ENCODE measurements at regions not wholly inside any gene's neighbourhood (a gene's known extent, or its start where the extent isn't known, plus 50 kb on each side); places are given as distances from the start of the nearest gene placed in this dataset.
"Not testable (repeated sequence)": the region's sequence is repeated elsewhere in the genome, so short reads cannot be mapped to it uniquely, and the experiment has no call there.

GRCh38 chr1:47664896-47665295 is 227.1 kb downstream of the FOXD2 start:
- H3K4me1 ChIP-seq (ENCODE audit: control extremely low read depth in 1 of 4, control insufficient read depth in 4 of 4, insufficient read depth in 4 of 4, low read length in 3 of 4); POLR2A ChIA-PET; H3K36me3 ChIP-seq (ENCODE audit: control insufficient read depth in 4 of 4, insufficient read depth in 4 of 4, low read length in 3 of 4); DNase-seq; H3K27me3 ChIP-seq (replicated peaks in 2 of 5; ENCODE audit: control insufficient read depth in 4 of 5, insufficient read depth in 5 of 5, low read length in 4 of 5); H3K27ac ChIP-seq (ENCODE audit: insufficient read depth in 1 of 2, low read depth in 1 of 2, low read length in 2 of 2, poor library complexity in 1 of 2, severe bottlenecking in 2 of 2); CTCF ChIA-PET; H3K4me3 ChIP-seq (ENCODE audit: control insufficient read depth in 1 of 7, extremely low read depth in 1 of 7, insufficient read depth in 4 of 7, low read depth in 2 of 7, low read length in 6 of 7); H3K9me3 ChIP-seq (ENCODE audit: control extremely low read depth in 1 of 5, control insufficient read depth in 4 of 5, insufficient read depth in 2 of 5, low read depth in 1 of 5, low read length in 4 of 5): not testable (repeated sequence)
- WGBS (ENCODE audit: insufficient coverage) = 98% methylated on average over 7 of the region's 8 CpGs

DNA sequence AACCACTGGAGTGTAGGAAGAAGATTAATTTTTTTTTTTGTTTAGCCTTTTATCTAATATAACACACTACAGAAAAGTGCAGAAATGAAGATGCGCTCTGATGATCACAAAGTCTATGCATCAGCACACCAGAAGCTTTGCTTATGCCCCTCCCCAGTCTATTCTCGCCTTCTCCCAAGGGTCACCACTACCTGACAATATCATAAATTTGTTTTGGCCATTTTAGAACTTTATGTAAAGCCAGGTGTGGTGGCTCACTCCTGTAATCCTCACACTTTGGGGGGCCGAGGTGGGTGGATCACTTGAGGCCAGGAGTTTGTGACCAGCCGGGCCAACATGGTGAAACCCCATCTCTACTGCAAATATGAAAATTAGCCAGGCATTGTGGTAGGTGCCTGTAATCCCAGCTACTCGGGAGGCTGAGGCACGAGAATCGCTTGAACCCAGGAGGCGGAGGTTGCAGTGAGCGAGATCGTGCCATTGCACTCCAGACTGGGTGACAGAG is 231.3 kb downstream of the FOXD2 start:
- ChIA-PET CTCF (no interaction called here), POLR2A (interaction anchor here (0.6 kb wide), 1 partner anchor 161 kb away, joined by 3 read pairs; no protein-coding TSS in a partner anchor)
- Histone ChIP-seq H3K4me1 (ENCODE audit: control extremely low read depth in 1 of 4, control insufficient read depth in 4 of 4, insufficient read depth in 4 of 4, low read length in 3 of 4) (no peaks in the 10 kb centered on the region), H3K36me3 (ENCODE audit: control insufficient read depth in 4 of 4, insufficient read depth in 4 of 4, low read length in 3 of 4) (no peaks in the 10 kb centered on the region), H3K9me3 (ENCODE audit: control extremely low read depth in 1 of 5, control insufficient read depth in 4 of 5, insufficient read depth in 2 of 5, low read depth in 1 of 5, low read length in 4 of 5) (peaks cover 0 to 12% (median 4%) of the 10 kb centered on the region in 5 experiments), H3K27ac (ENCODE audit: insufficient read depth in 1 of 2, low read depth in 1 of 2, low read length in 2 of 2, poor library complexity in 1 of 2, severe bottlenecking in 2 of 2) (no peak overlapping the region), H3K4me3 (ENCODE audit: control insufficient read depth in 1 of 7, extremely low read depth in 1 of 7, insufficient read depth in 4 of 7, low read depth in 2 of 7, low read length in 6 of 7) (no peak overlapping the region), H3K27me3 (replicated peaks in 2 of 5; ENCODE audit: control insufficient read depth in 4 of 5, insufficient read depth in 5 of 5, low read length in 4 of 5) (peaks cover 0 to 3% (median 0%) of the 10 kb centered on the region in 5 experiments)
- DNase-seq = no peak
- WGBS (ENCODE audit: insufficient coverage) = 94% methylated on average over 3 of the region's 10 CpGs

- H3K4me3 ChIP-seq (ENCODE audit: control insufficient read depth in 1 of 7, extremely low read depth in 1 of 7, insufficient read depth in 4 of 7, low read depth in 2 of 7, low read length in 6 of 7) = no peak overlapping the region
- ChIA-PET CTCF (no interaction called here), POLR2A (interaction anchor here (0.7 kb wide), 1 partner anchor 294 kb away, joined by 3 read pairs; no protein-coding TSS in a partner anchor)
- peaks cover 0 to 12% (median 4%) of the 10 kb centered on the region in 5 experiments for H3K9me3 ChIP-seq (ENCODE audit: control extremely low read depth in 1 of 5, control insufficient read depth in 4 of 5, insufficient read depth in 2 of 5, low read depth in 1 of 5, low read length in 4 of 5)
- H3K27ac ChIP-seq (ENCODE audit: insufficient read depth in 1 of 2, low read depth in 1 of 2, low read length in 2 of 2, poor library complexity in 1 of 2, severe bottlenecking in 2 of 2) = no peak overlapping the region
- no peaks in the 10 kb centered on the region for H3K36me3 ChIP-seq (ENCODE audit: control insufficient read depth in 4 of 4, insufficient read depth in 4 of 4, low read length in 3 of 4)
- no peak for DNase-seq
- no peaks in the 10 kb centered on the region for H3K4me1 ChIP-seq (ENCODE audit: control extremely low read depth in 1 of 4, control insufficient read depth in 4 of 4, insufficient read depth in 4 of 4, low read length in 3 of 4)
- no peaks in the 10 kb centered on the region for H3K27me3 ChIP-seq (replicated peaks in 2 of 5; ENCODE audit: control insufficient read depth in 4 of 5, insufficient read depth in 5 of 5, low read length in 4 of 5)
Measured at GRCh38 chr1:47672622-47673021, 234.8 kb downstream of the FOXD2 start.

GRCh38 chr1:47674189-47674588 is 236.3 kb downstream of the FOXD2 start:
- no peak for DNase-seq
- CTCF ChIA-PET = no interaction called here
- POLR2A ChIA-PET = no interaction called here

DNA sequence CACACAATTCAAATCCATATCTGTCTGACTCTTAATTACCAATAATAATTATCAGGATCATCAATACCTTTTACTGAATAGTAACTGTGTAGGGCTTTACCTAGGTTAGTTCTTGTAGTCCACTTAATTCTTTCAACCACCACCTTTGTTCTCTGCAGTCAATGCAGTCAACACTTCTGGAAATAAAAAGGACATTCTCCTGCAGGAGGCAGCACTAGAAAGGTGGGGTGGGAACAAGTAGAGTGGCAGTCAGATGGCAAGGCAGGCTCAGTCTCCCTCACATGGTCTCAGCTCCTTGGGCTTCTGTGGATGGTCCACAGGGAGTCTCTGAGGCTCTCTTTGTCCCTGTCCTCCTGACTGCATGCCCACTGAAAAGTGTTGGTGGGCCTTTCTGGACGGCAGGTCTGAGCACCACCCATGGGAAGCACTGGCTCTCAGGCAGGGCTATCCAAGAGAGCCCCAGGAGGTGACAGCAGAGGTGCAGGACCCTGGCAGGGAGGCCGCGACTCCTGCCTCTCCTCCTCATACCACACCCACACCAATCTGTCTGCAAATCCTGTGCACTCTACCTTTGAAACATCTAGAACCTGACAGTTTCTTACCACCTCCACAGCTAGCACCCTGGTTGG is 237.3 kb downstream of the FOXD2 start:
- peaks cover 0 to 6% (median 0%) of the 10 kb centered on the region in 4 experiments for H3K4me1 ChIP-seq (ENCODE audit: control extremely low read depth in 1 of 4, control insufficient read depth in 4 of 4, insufficient read depth in 4 of 4, low read length in 3 of 4)
- no peak overlapping the region for H3K27ac ChIP-seq (ENCODE audit: insufficient read depth in 1 of 2, low read depth in 1 of 2, low read length in 2 of 2, poor library complexity in 1 of 2, severe bottlenecking in 2 of 2)
- H3K36me3 ChIP-seq (ENCODE audit: control insufficient read depth in 4 of 4, insufficient read depth in 4 of 4, low read length in 3 of 4) = no peaks in the 10 kb centered on the region
- H3K9me3 ChIP-seq (ENCODE audit: control extremely low read depth in 1 of 5, control insufficient read depth in 4 of 5, insufficient read depth in 2 of 5, low read depth in 1 of 5, low read length in 4 of 5) = peaks cover 0 to 12% (median 4%) of the 10 kb centered on the region in 5 experiments
- CTCF ChIA-PET = interaction anchor here (0.7 kb wide), 1 partner anchor 65 kb away, joined by 3 read pairs; no protein-coding TSS in a partner anchor
- POLR2A ChIA-PET = no interaction called here
- DNase-seq = no peak
- H3K27me3 ChIP-seq (replicated peaks in 2 of 5; ENCODE audit: control insufficient read depth in 4 of 5, insufficient read depth in 5 of 5, low read length in 4 of 5) = no peaks in the 10 kb centered on the region
- 100% methylated on average over 3 of the region's 3 CpGs for WGBS (ENCODE audit: insufficient coverage)
- H3K4me3 ChIP-seq (ENCODE audit: control insufficient read depth in 1 of 7, extremely low read depth in 1 of 7, insufficient read depth in 4 of 7, low read depth in 2 of 7, low read length in 6 of 7) = no peak overlapping the region

More at GRCh38 chr1:47674189-47674588, 236.3 kb downstream of the FOXD2 start:
- H3K27me3 ChIP-seq (replicated peaks in 2 of 5; ENCODE audit: control insufficient read depth in 4 of 5, insufficient read depth in 5 of 5, low read length in 4 of 5) = no peaks in the 10 kb centered on the region
- H3K9me3 ChIP-seq (ENCODE audit: control extremely low read depth in 1 of 5, control insufficient read depth in 4 of 5, insufficient read depth in 2 of 5, low read depth in 1 of 5, low read length in 4 of 5) = peaks cover 0 to 12% (median 4%) of the 10 kb centered on the region in 5 experiments
- no peak overlapping the region for H3K4me3 ChIP-seq (ENCODE audit: control insufficient read depth in 1 of 7, extremely low read depth in 1 of 7, insufficient read depth in 4 of 7, low read depth in 2 of 7, low read length in 6 of 7)
- peaks cover 0 to 2% (median 0%) of the 10 kb centered on the region in 4 experiments for H3K4me1 ChIP-seq (ENCODE audit: control extremely low read depth in 1 of 4, control insufficient read depth in 4 of 4, insufficient read depth in 4 of 4, low read length in 3 of 4)
- no peak overlapping the region for H3K27ac ChIP-seq (ENCODE audit: insufficient read depth in 1 of 2, low read depth in 1 of 2, low read length in 2 of 2, poor library complexity in 1 of 2, severe bottlenecking in 2 of 2)
- no peaks in the 10 kb centered on the region for H3K36me3 ChIP-seq (ENCODE audit: control insufficient read depth in 4 of 4, insufficient read depth in 4 of 4, low read length in 3 of 4)

GRCh38 chr1:47675721-47676120 is 237.9 kb downstream of the FOXD2 start:
- no peaks in the 10 kb centered on the region for H3K27me3 ChIP-seq (replicated peaks in 2 of 5; ENCODE audit: control insufficient read depth in 4 of 5, insufficient read depth in 5 of 5, low read length in 4 of 5)
- H3K36me3 ChIP-seq (ENCODE audit: control insufficient read depth in 4 of 4, insufficient read depth in 4 of 4, low read length in 3 of 4) = no peaks in the 10 kb centered on the region
- ChIA-PET POLR2A (no interaction called here), CTCF (interaction anchor here (0.7 kb wide), 1 partner anchor 64 kb away, joined by 3 read pairs; no protein-coding TSS in a partner anchor)
- H3K4me1 ChIP-seq (ENCODE audit: control extremely low read depth in 1 of 4, control insufficient read depth in 4 of 4, insufficient read depth in 4 of 4, low read length in 3 of 4) = peaks cover 0 to 6% (median 0%) of the 10 kb centered on the region in 4 experiments
- peaks cover 0 to 12% (median 4%) of the 10 kb centered on the region in 5 experiments for H3K9me3 ChIP-seq (ENCODE audit: control extremely low read depth in 1 of 5, control insufficient read depth in 4 of 5, insufficient read depth in 2 of 5, low read depth in 1 of 5, low read length in 4 of 5)
- H3K4me3 ChIP-seq (ENCODE audit: control insufficient read depth in 1 of 7, extremely low read depth in 1 of 7, insufficient read depth in 4 of 7, low read depth in 2 of 7, low read length in 6 of 7) = no peak overlapping the region
- DNase-seq = no peak
- H3K27ac ChIP-seq (ENCODE audit: insufficient read depth in 1 of 2, low read depth in 1 of 2, low read length in 2 of 2, poor library complexity in 1 of 2, severe bottlenecking in 2 of 2) = no peak overlapping the region
- 96% methylated on average over 10 of the region's 11 CpGs for WGBS (ENCODE audit: insufficient coverage)

GRCh38 chr1:47676311-47677054 is 238.6 kb downstream of the FOXD2 start:
- ChIA-PET CTCF (interaction anchor here (1.2 kb wide), 1 partner anchor 11 kb away, joined by 3 read pairs; no protein-coding TSS in a partner anchor), POLR2A (no interaction called here)
- Histone ChIP-seq H3K4me1 (ENCODE audit: control extremely low read depth in 1 of 4, control insufficient read depth in 4 of 4, insufficient read depth in 4 of 4, low read length in 3 of 4) (peaks cover 0 to 6% (median 0%) of the 10 kb centered on the region in 4 experiments), H3K9me3 (ENCODE audit: control extremely low read depth in 1 of 5, control insufficient read depth in 4 of 5, insufficient read depth in 2 of 5, low read depth in 1 of 5, low read length in 4 of 5) (peaks cover 0 to 10% (median 3%) of the 10 kb centered on the region in 5 experiments), H3K4me3 (ENCODE audit: control insufficient read depth in 1 of 7, extremely low read depth in 1 of 7, insufficient read depth in 4 of 7, low read depth in 2 of 7, low read length in 6 of 7) (no peak overlapping the region), H3K36me3 (ENCODE audit: control insufficient read depth in 4 of 4, insufficient read depth in 4 of 4, low read length in 3 of 4) (no peaks in the 10 kb centered on the region), H3K27me3 (replicated peaks in 2 of 5; ENCODE audit: control insufficient read depth in 4 of 5, insufficient read depth in 5 of 5, low read length in 4 of 5) (no peaks in the 10 kb centered on the region), H3K27ac (ENCODE audit: insufficient read depth in 1 of 2, low read depth in 1 of 2, low read length in 2 of 2, poor library complexity in 1 of 2, severe bottlenecking in 2 of 2) (no peak overlapping the region)
- WGBS (ENCODE audit: insufficient coverage) = 91% methylated on average over 14 of the region's 14 CpGs
- DNase-seq = no peak
